ENCODE measurements at regions not wholly inside any gene's neighbourhood (a gene's known extent, or its start where the extent isn't known, plus 50 kb on each side); places are given as distances from the start of the nearest gene placed in this dataset.
"Not testable (repeated sequence)": the region's sequence is repeated elsewhere in the genome, so short reads cannot be mapped to it uniquely, and the experiment has no call there.

- H3K4me1 ChIP-seq (ENCODE audit: control insufficient read depth in 2 of 2, insufficient read depth in 2 of 2, low read length in 2 of 2): peaks cover 6 to 34% of the 10 kb centered on the region in 2 donors
- 96% methylated on average over 12 of the region's 12 CpGs for WGBS
- H3K27ac ChIP-seq (ENCODE audit: low read depth in 1 of 2, low read length in 1 of 2): no peak overlapping the region
- DNase-seq (ENCODE audit: low read depth in 6 of 9, low spot score in 9 of 9): no peak
- no peak overlapping the region for H3K4me3 ChIP-seq (ENCODE audit: low read length in 2 of 2)
- no peaks in the 10 kb centered on the region for H3K36me3 ChIP-seq (ENCODE audit: control insufficient read depth in 2 of 2, insufficient read depth in 2 of 2, low read length in 1 of 2)
- H3K27me3 ChIP-seq (ENCODE audit: control insufficient read depth in 2 of 2, insufficient read depth in 1 of 2, low read length in 1 of 2): no peaks in the 10 kb centered on the region
- H3K9me3 ChIP-seq (ENCODE audit: control insufficient read depth in 2 of 2, insufficient read depth in 1 of 2, low read length in 1 of 2): no peaks in the 10 kb centered on the region
Observed at GRCh38 chr2:128596396-128597120, 277.9 kb upstream of the HS6ST1 start.

- H3K4me3 ChIP-seq (ENCODE audit: low read length in 2 of 2): no peak overlapping the region
- H3K27me3 ChIP-seq (ENCODE audit: control insufficient read depth in 2 of 2, insufficient read depth in 1 of 2, low read length in 1 of 2): no peaks in the 10 kb centered on the region
- H3K27ac ChIP-seq (ENCODE audit: low read depth in 1 of 2, low read length in 1 of 2): no peak overlapping the region
- peaks cover 5 to 29% of the 10 kb centered on the region in 2 donors for H3K4me1 ChIP-seq (ENCODE audit: control insufficient read depth in 2 of 2, insufficient read depth in 2 of 2, low read length in 2 of 2)
- 91% methylated on average over 9 of the region's 9 CpGs for WGBS
- no peak for DNase-seq (ENCODE audit: low read depth in 6 of 9, low spot score in 9 of 9)
- no peaks in the 10 kb centered on the region for H3K36me3 ChIP-seq (ENCODE audit: control insufficient read depth in 2 of 2, insufficient read depth in 2 of 2, low read length in 1 of 2)
- H3K9me3 ChIP-seq (ENCODE audit: control insufficient read depth in 2 of 2, insufficient read depth in 1 of 2, low read length in 1 of 2): no peaks in the 10 kb centered on the region
Observed at GRCh38 chr2:128597121-128597762, 278.6 kb upstream of the HS6ST1 start.

DNA sequence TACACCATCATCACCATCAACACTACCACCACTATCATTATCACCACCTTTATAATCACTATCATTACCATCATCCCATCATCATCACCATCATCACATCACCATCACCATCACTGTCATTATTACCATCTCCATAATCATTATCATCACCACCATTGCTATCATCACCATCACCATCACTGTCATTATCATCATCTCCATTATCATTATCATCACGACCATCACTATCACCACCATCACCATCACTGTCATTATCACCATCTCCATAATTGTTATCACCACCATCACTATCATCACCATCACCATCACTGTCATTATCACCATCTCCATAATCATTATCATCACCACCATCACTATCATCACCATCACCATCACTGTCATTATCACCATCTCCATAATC is 279.6 kb upstream of the HS6ST1 start:
- not testable (repeated sequence) for H3K9me3 ChIP-seq (ENCODE audit: control insufficient read depth in 2 of 2, insufficient read depth in 1 of 2, low read length in 1 of 2); DNase-seq (ENCODE audit: low read depth in 6 of 9, low spot score in 9 of 9); H3K4me3 ChIP-seq (ENCODE audit: low read length in 2 of 2); H3K27ac ChIP-seq (ENCODE audit: low read depth in 1 of 2, low read length in 1 of 2); H3K36me3 ChIP-seq (ENCODE audit: control insufficient read depth in 2 of 2, insufficient read depth in 2 of 2, low read length in 1 of 2); H3K27me3 ChIP-seq (ENCODE audit: control insufficient read depth in 2 of 2, insufficient read depth in 1 of 2, low read length in 1 of 2)
- WGBS: 97% methylated on average over 1 of the region's 1 CpG
- peaks cover 5 to 30% of the 10 kb centered on the region in 2 donors for H3K4me1 ChIP-seq (ENCODE audit: control insufficient read depth in 2 of 2, insufficient read depth in 2 of 2, low read length in 2 of 2)

DNA sequence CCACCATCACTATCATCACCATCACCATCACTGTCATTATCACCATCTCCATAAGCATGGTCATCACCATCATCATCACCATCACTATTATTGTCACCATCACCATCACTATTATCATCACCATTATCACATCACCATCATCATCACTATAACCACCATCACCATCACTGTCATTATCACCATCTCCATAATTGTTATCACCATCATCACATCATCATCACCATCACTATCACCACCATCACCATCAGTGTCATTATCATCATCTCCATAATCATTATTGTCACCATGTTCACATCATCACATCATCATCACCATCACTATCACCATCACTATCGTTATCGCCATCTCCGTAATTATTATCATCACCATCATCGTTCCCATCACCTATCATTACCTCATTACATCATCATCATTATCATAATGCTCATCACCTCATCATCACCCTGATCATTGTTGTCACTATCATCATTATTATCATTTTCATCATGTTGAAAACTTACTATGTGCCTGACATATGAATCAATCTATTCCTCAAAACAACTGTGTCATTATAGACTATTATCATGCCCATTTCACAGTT is 280.3 kb upstream of the HS6ST1 start:
- no peaks in the 10 kb centered on the region for H3K27me3 ChIP-seq (ENCODE audit: control insufficient read depth in 2 of 2, insufficient read depth in 1 of 2, low read length in 1 of 2)
- 98% methylated on average over 4 of the region's 4 CpGs for WGBS
- DNase-seq (ENCODE audit: low read depth in 6 of 9, low spot score in 9 of 9): no peak

DNA sequence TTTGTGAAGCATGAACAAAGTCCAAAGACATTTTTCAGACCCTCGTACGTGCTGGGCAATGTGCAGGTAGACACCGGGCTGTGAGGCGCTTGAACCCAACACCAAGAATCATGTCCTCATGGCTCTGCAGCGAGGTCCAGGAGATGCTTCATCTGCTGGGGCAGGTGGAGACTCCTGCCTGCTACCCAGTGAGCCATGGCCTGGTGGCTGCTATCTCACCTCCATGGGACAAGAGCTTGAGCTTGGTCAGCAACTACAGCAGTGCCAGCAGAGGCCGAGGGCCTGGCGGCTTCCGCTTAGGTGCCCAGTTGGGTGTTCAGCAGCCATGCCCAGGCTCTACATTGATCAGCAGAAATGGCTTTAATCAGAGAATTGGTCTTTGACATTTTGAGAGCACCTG is 281.0 kb upstream of the HS6ST1 start:
- WGBS: 90% methylated on average over 8 of the region's 8 CpGs
- Histone ChIP-seq H3K4me1 (ENCODE audit: control insufficient read depth in 2 of 2, insufficient read depth in 2 of 2, low read length in 2 of 2) (peaks cover 5 to 39% of the 10 kb centered on the region in 2 donors), H3K36me3 (ENCODE audit: control insufficient read depth in 2 of 2, insufficient read depth in 2 of 2, low read length in 1 of 2) (no peaks in the 10 kb centered on the region), H3K9me3 (ENCODE audit: control insufficient read depth in 2 of 2, insufficient read depth in 1 of 2, low read length in 1 of 2) (no peaks in the 10 kb centered on the region), H3K27ac (ENCODE audit: low read depth in 1 of 2, low read length in 1 of 2) (no peak overlapping the region), H3K27me3 (ENCODE audit: control insufficient read depth in 2 of 2, insufficient read depth in 1 of 2, low read length in 1 of 2) (no peaks in the 10 kb centered on the region), H3K4me3 (ENCODE audit: low read length in 2 of 2) (no peak overlapping the region)
- no peak for DNase-seq (ENCODE audit: low read depth in 6 of 9, low spot score in 9 of 9)

More for the DNA sequence above, 280.3 kb upstream of the HS6ST1 start:
- no peaks in the 10 kb centered on the region for H3K9me3 ChIP-seq (ENCODE audit: control insufficient read depth in 2 of 2, insufficient read depth in 1 of 2, low read length in 1 of 2)
- H3K4me3 ChIP-seq (ENCODE audit: low read length in 2 of 2): no peak overlapping the region
- H3K36me3 ChIP-seq (ENCODE audit: control insufficient read depth in 2 of 2, insufficient read depth in 2 of 2, low read length in 1 of 2): no peaks in the 10 kb centered on the region
- H3K4me1 ChIP-seq (ENCODE audit: control insufficient read depth in 2 of 2, insufficient read depth in 2 of 2, low read length in 2 of 2): peaks cover 5 to 37% of the 10 kb centered on the region in 2 donors
- no peak overlapping the region for H3K27ac ChIP-seq (ENCODE audit: low read depth in 1 of 2, low read length in 1 of 2)

- Histone ChIP-seq H3K27me3 (ENCODE audit: control insufficient read depth in 2 of 2, insufficient read depth in 1 of 2, low read length in 1 of 2) (no peaks in the 10 kb centered on the region), H3K4me3 (ENCODE audit: low read length in 2 of 2) (no peak overlapping the region), H3K27ac (ENCODE audit: low read depth in 1 of 2, low read length in 1 of 2) (peak overlapping the region in 1 of 2 donors; percentile 41), H3K36me3 (ENCODE audit: control insufficient read depth in 2 of 2, insufficient read depth in 2 of 2, low read length in 1 of 2) (no peaks in the 10 kb centered on the region), H3K9me3 (ENCODE audit: control insufficient read depth in 2 of 2, insufficient read depth in 1 of 2, low read length in 1 of 2) (no peaks in the 10 kb centered on the region), H3K4me1 (ENCODE audit: control insufficient read depth in 2 of 2, insufficient read depth in 2 of 2, low read length in 2 of 2) (peaks cover 5 to 39% of the 10 kb centered on the region in 2 donors)
- DNase-seq (ENCODE audit: low read depth in 6 of 9, low spot score in 9 of 9): peak in 5 of 9 donors; percentile 26 to 76 (median 50)
- 73% methylated on average over 15 of the region's 15 CpGs for WGBS
Observed at GRCh38 chr2:128600581-128601297, 282.1 kb upstream of the HS6ST1 start.

DNA sequence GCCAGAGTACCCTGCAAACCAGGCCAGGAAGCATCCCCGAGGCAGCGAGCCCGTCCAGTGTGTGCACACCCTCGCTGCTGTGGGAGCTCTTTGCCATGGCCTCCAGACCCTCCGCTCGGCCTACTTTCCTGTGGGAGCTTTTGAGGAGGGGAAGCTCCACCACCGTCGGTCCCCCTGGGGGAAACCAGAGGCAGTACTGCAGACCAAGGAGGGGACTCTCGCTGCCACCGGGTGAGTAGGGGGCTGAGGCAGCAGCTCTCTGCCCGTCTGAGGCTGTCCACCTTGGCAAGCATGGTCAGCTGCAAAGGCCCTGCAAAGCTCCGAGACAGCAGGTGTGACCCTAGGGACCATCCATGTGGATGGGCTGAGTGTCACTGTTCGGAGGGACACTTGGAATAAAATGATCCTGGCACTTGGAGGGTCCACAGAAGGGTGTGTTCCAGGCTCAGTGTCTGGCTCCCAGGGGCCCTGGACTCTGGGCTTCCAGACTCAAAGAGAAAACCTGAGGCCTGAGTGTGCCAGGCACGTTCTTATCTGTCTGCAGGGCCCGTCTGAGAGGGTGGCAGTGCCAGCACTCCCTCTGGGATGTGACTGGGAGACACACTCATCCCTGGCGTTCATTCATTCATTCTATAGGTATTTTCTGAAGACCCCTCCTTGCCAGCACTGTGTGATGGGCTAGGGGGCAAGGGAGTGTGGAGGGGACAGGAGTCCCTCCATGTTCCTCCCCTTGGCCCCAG is 282.8 kb upstream of the HS6ST1 start:
- no peak overlapping the region for H3K27ac ChIP-seq (ENCODE audit: low read depth in 1 of 2, low read length in 1 of 2)
- WGBS: 97% methylated on average over 16 of the region's 16 CpGs
- no peak overlapping the region for H3K4me3 ChIP-seq (ENCODE audit: low read length in 2 of 2)
- DNase-seq (ENCODE audit: low read depth in 6 of 9, low spot score in 9 of 9): no peak
- no peaks in the 10 kb centered on the region for H3K27me3 ChIP-seq (ENCODE audit: control insufficient read depth in 2 of 2, insufficient read depth in 1 of 2, low read length in 1 of 2)
- no peaks in the 10 kb centered on the region for H3K36me3 ChIP-seq (ENCODE audit: control insufficient read depth in 2 of 2, insufficient read depth in 2 of 2, low read length in 1 of 2)
- H3K9me3 ChIP-seq (ENCODE audit: control insufficient read depth in 2 of 2, insufficient read depth in 1 of 2, low read length in 1 of 2): no peaks in the 10 kb centered on the region
- peaks cover 5 to 39% of the 10 kb centered on the region in 2 donors for H3K4me1 ChIP-seq (ENCODE audit: control insufficient read depth in 2 of 2, insufficient read depth in 2 of 2, low read length in 2 of 2)

GRCh38 chr2:128602038-128602698 is 283.5 kb upstream of the HS6ST1 start:
- no peak overlapping the region for H3K4me3 ChIP-seq (ENCODE audit: low read length in 2 of 2)
- WGBS: 98% methylated on average over 11 of the region's 11 CpGs
- peaks cover 5 to 39% of the 10 kb centered on the region in 2 donors for H3K4me1 ChIP-seq (ENCODE audit: control insufficient read depth in 2 of 2, insufficient read depth in 2 of 2, low read length in 2 of 2)
- no peaks in the 10 kb centered on the region for H3K9me3 ChIP-seq (ENCODE audit: control insufficient read depth in 2 of 2, insufficient read depth in 1 of 2, low read length in 1 of 2)
- no peaks in the 10 kb centered on the region for H3K27me3 ChIP-seq (ENCODE audit: control insufficient read depth in 2 of 2, insufficient read depth in 1 of 2, low read length in 1 of 2)
- DNase-seq (ENCODE audit: low read depth in 6 of 9, low spot score in 9 of 9): no peak
- no peaks in the 10 kb centered on the region for H3K36me3 ChIP-seq (ENCODE audit: control insufficient read depth in 2 of 2, insufficient read depth in 2 of 2, low read length in 1 of 2)
- H3K27ac ChIP-seq (ENCODE audit: low read depth in 1 of 2, low read length in 1 of 2): no peak overlapping the region

Measured in thymus (tissue), 11 donors.